ENCODE measurements at regions not wholly inside any gene's neighbourhood (a gene's known extent, or its start where the extent isn't known, plus 50 kb on each side); places are given as distances from the start of the nearest gene placed in this dataset.

DNA sequence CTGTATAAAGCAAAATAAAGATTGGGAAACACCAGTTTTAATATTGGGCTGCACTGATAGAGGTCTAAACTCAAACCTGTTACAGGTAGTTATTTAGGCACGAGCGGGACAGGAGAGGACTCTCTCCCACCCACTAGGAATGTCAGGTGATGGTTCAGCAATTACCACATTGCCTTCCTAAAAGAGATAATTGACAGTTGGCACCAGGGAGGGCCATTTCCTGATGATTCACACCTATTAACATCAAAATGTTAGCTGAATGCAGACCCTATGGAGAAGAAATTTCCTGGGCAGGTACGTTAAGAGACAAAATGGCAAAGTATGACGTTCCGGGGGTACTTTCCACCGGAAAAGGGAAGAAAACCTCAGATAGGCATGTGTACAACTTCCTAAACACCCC lies 272.6 kb downstream of the SDHAF3 start:
- TF ChIP-seq CTCF (IDR thresholded peaks at IDR 0.05) (no peak), POLR2A (IDR thresholded peaks at IDR 0.05) (no peak), EP300 (IDR thresholded peaks at IDR 0.05) (no peak), POLR2AphosphoS5 (IDR thresholded peaks at IDR 0.05) (no peak)

Measured in gastroesophageal sphincter (tissue), 3 donors.